HCT116 (cell line): ENCODE measurements at regions not wholly inside any gene's neighbourhood (a gene's known extent, or its start where the extent isn't known, plus 50 kb on each side); places are given as distances from the start of the nearest gene placed in this dataset.

Source experiments
- ATAC-seq: fragments of 200-7000 bp; cut with Tn5 transposase; 2 replicates; pipeline ENCODE4 v1.9.1; 2020; ENCODE audit warnings: mild to moderate bottlenecking, moderate library complexity
- BruUV-seq: library from RNA; stranded (reverse); fragments of 400-500 nt; replicated peaks from 2 replicates; lab custom pipeline; 2021; lab: Mats Ljungman, UMichigan
- CTCF ChIA-PET: fragments of 300-600 bp; sonication (Branson Sonifier 250); formaldehyde crosslinking; loops from one replicate; lab custom pipeline; 2021; ENCODE audit warnings: antibody characterized with exemption; lab: Charles Lee
- POLR2A ChIA-PET: fragments of 300-600, 350-600 bp; sonication (Branson Sonifier 250); formaldehyde crosslinking; loops from one replicate; lab custom pipeline; 2021; ENCODE audit warnings: antibody characterized with exemption; lab: Charles Lee
- RAD21 ChIA-PET, 2 experiments: fragments of 300-600 bp; sonication (Branson Sonifier 250); formaldehyde crosslinking; loops; one replicate each; lab custom pipeline; 2023; ENCODE audit warnings: low total read pairs in 2 of 2; ENCODE audit not compliant: uncharacterized antibody in 2 of 2, unreplicated experiment in 2 of 2, low non-redundant PET in 1 of 2; lab: Charles Lee
- DNase-seq: peaks from one replicate; pipeline ENCODE4 v3.0.0-alpha.2; 2010; ENCODE audit warnings: low read depth, low spot score
- H2AFZ ChIP-seq: fragments of 200-600 bp; shearing (Covaris generic), sonication (generic); 2 replicates; pipeline ENCODE4 v1.6.1; 2017; ENCODE audit warnings: low read depth, mixed run types, mixed read lengths, antibody characterized with exemption, low read length; ENCODE audit not compliant: poor library complexity, severe bottlenecking
- H3K27ac ChIP-seq: 2 replicates; pipeline ENCODE4 v1.5.1; 2012; ENCODE audit warnings: low read depth, low read length
- H3K27me3 ChIP-seq: fragments of 200-600 bp; sonication (generic); 2 replicates; pipeline ENCODE4 v1.6.1; 2016; ENCODE audit warnings: mixed run types, low read length, mixed read lengths; ENCODE audit not compliant: insufficient read depth
- H3K36me3 ChIP-seq, 2 experiments: fragments of 200-500 bp in 1 of 2; fragments of 200-600 bp in 1 of 2; sonication (Bioruptor generic) in 1 of 2; sonication (generic) in 1 of 2; 2 replicates each; pipeline versions ENCODE4 v1.5.1 to v1.6.1; 2014 to 2016; ENCODE audit warnings: low read length in 2 of 2, inconsistent platforms in 1 of 2, mixed read lengths in 1 of 2, mixed run types in 1 of 2; ENCODE audit not compliant: insufficient read depth in 2 of 2, control insufficient read depth in 1 of 2
- H3K4me1 ChIP-seq, 2 experiments: fragments of 200-600 bp in 1 of 2; sonication (generic) in 1 of 2; 2 replicates each; pipeline versions ENCODE4 v1.5.1 to v1.6.1; 2012 to 2017; ENCODE audit warnings: low read length in 2 of 2, inconsistent platforms in 1 of 2, mild to moderate bottlenecking in 1 of 2, mixed read lengths in 1 of 2, mixed run types in 1 of 2, moderate library complexity in 1 of 2; ENCODE audit not compliant: insufficient read depth in 2 of 2, control insufficient read depth in 1 of 2
- H3K4me2 ChIP-seq: fragments of 200-600 bp; sonication (generic); 2 replicates; pipeline ENCODE4 v1.6.1; 2017; ENCODE audit warnings: mixed run types, low read length, mixed read lengths
- H3K4me3 ChIP-seq, 2 experiments: fragments of 200-600 bp in 1 of 2; sonication (generic) in 1 of 2; replicated peaks in 1 of 2; 2 replicates each; pipeline ENCODE4 v1.5.1; 2011 to 2016; ENCODE audit warnings: low read length in 2 of 2, control low read depth in 1 of 2, low read depth in 1 of 2, mild to moderate bottlenecking in 1 of 2, mixed read lengths in 1 of 2, mixed run types in 1 of 2
- H3K79me2 ChIP-seq: fragments of 200-600 bp; sonication (generic); 2 replicates; pipeline ENCODE4 v1.6.1; 2017; ENCODE audit warnings: mild to moderate bottlenecking, mixed run types, low read length, moderate library complexity, mixed read lengths; ENCODE audit not compliant: insufficient read depth
- H3K9ac ChIP-seq: fragments of 200-600 bp; sonication (generic); 2 replicates; pipeline ENCODE4 v1.6.1; 2016; ENCODE audit warnings: low read length, mixed read lengths
- H3K9me2 ChIP-seq: fragments of 200-600 bp; sonication (generic), shearing (Covaris generic); 2 replicates; pipeline ENCODE4 v1.6.1; 2017; ENCODE audit warnings: mixed run types, mild to moderate bottlenecking, moderate library complexity; ENCODE audit not compliant: insufficient read depth
- H3K9me3 ChIP-seq, 2 experiments: fragments of 200-500 bp in 1 of 2; fragments of 200-600 bp in 1 of 2; sonication (Bioruptor generic) in 1 of 2; sonication (generic) in 1 of 2; 2 replicates each; pipeline ENCODE4 v1.6.1; 2014 to 2017; ENCODE audit warnings: low read length in 2 of 2, mixed read lengths in 2 of 2, inconsistent platforms in 1 of 2, low read depth in 1 of 2, mild to moderate bottlenecking in 1 of 2, mixed run types in 1 of 2, moderate library complexity in 1 of 2; ENCODE audit not compliant: control insufficient read depth in 1 of 2, insufficient read depth in 1 of 2
- H4K20me1 ChIP-seq: fragments of 200-600 bp; sonication (generic), shearing (Covaris generic); 2 replicates; pipeline ENCODE4 v1.6.1; 2017; ENCODE audit warnings: mixed run types, mild to moderate bottlenecking, moderate library complexity; ENCODE audit not compliant: insufficient read depth
- CBX3 ChIP-seq: IDR thresholded peaks from 2 replicates; pipeline ENCODE4 v1.6.1; 2012; ENCODE audit warnings: low read depth
- CTCF ChIP-seq, 3 experiments: fragments of 200-600 bp in 1 of 3; sonication (generic) in 1 of 3; IDR thresholded peaks in 2 of 3; conservative IDR thresholded peaks in 1 of 3; 2 replicates each; pipeline ENCODE4 v1.5.1; 2012 to 2017; ENCODE audit warnings: low read depth in 2 of 3, low read length in 2 of 3, antibody characterized with exemption in 1 of 3, borderline replicate concordance in 1 of 3, control low read depth in 1 of 3, mild to moderate bottlenecking in 1 of 3, mixed read lengths in 1 of 3, mixed run types in 1 of 3, moderate library complexity in 1 of 3; ENCODE audit not compliant: insufficient read depth in 1 of 3
- EGR1 ChIP-seq: IDR thresholded peaks from 2 replicates; pipeline ENCODE4 v1.6.1; 2012; ENCODE audit warnings: low read depth
- EZH2phosphoT487 ChIP-seq: fragments of 200-600 bp; IDR thresholded peaks from 2 replicates; pipeline ENCODE4 v1.6.1; 2018; ENCODE audit warnings: antibody characterized with exemption, borderline replicate concordance
- FOSL1 ChIP-seq: IDR thresholded peaks from 2 replicates; pipeline ENCODE4 v1.6.1; 2012; ENCODE audit warnings: low read depth
- JUND ChIP-seq: IDR thresholded peaks from 2 replicates; pipeline ENCODE4 v1.6.1; 2012
- MAX ChIP-seq: IDR thresholded peaks from 2 replicates; pipeline ENCODE4 v1.6.1; 2012
- POLR2A ChIP-seq: IDR thresholded peaks from 2 replicates; pipeline ENCODE4 v1.7.0; 2011; ENCODE audit warnings: borderline replicate concordance; ENCODE audit not compliant: insufficient read depth, insufficient read length; ENCODE audit errors: extremely low read depth
- POLR2AphosphoS5 ChIP-seq: IDR thresholded peaks from 2 replicates; pipeline ENCODE4 v1.6.1; 2011; ENCODE audit warnings: mild to moderate bottlenecking, low read depth, low read length, moderate library complexity
- RAD21 ChIP-seq: IDR thresholded peaks from 2 replicates; pipeline ENCODE4 v1.6.1; 2012; ENCODE audit warnings: low read depth, mild to moderate bottlenecking
- SIN3A ChIP-seq: IDR thresholded peaks from 2 replicates; pipeline ENCODE4 v1.6.1; 2012; ENCODE audit warnings: low read depth
- SP1 ChIP-seq: IDR thresholded peaks from 2 replicates; pipeline ENCODE4 v1.6.1; 2012; ENCODE audit warnings: low read depth
- SRF ChIP-seq: IDR thresholded peaks from 2 replicates; pipeline ENCODE4 v1.6.1; 2012; ENCODE audit warnings: low read depth
- TCF7L2 ChIP-seq: IDR thresholded peaks from 2 replicates; pipeline ENCODE4 v1.7.0; 2011; ENCODE audit warnings: borderline replicate concordance, inconsistent platforms; ENCODE audit not compliant: insufficient read depth, insufficient read length; ENCODE audit errors: extremely low read depth
- YY1 ChIP-seq: IDR thresholded peaks from 2 replicates; pipeline ENCODE4 v1.6.1; 2011; ENCODE audit warnings: low read length, low read depth, moderate library complexity, mild to moderate bottlenecking; ENCODE audit not compliant: insufficient replicate concordance; ENCODE audit errors: extremely low read depth
- ZNF274 ChIP-seq: fragments of 200-500 bp; sonication (Bioruptor generic); IDR thresholded peaks from 2 replicates; pipeline ENCODE4 v1.6.1; 2014; ENCODE audit warnings: mild to moderate bottlenecking, low read depth, low read length, inconsistent platforms
- intact Hi-C: fragments of 100-400 bp; cut with micrococcal nuclease; formaldehyde crosslinking; loops from 2 replicates; pipeline ENCODE4 v1.10.0; 2022
- TF ChIP-seq, protein P1 (sequence below): IDR thresholded peaks from 2 replicates; pipeline ENCODE4 v1.6.1; 2012; ENCODE audit warnings: low read depth

GRCh38 chr1:83571536-83571935 is 427.4 kb downstream of the TTLL7 start:
- Histone ChIP-seq H2AFZ (no peak overlapping the region), H3K79me2 (no peaks in the 10 kb centered on the region), H3K27ac (no peak overlapping the region), H3K4me1 (no peaks in the 10 kb centered on the region), H3K4me2 (no peak overlapping the region), H3K9me2 (no peaks in the 10 kb centered on the region), H3K36me3 (no peaks in the 10 kb centered on the region), H3K9me3 (no peaks in the 10 kb centered on the region), H3K9ac (no peak overlapping the region), H3K4me3 (no peak overlapping the region), H4K20me1 (no peaks in the 10 kb centered on the region), H3K27me3 (no peaks in the 10 kb centered on the region)
- ATAC-seq = no peak
- no TSS peak for BruUV-seq
- RAD21 ChIA-PET = no interaction called here
- DNase-seq = no peak
- CTCF ChIA-PET = no interaction called here
- intact Hi-C loops = no loop called here
- POLR2A ChIA-PET = no interaction called here
- no peak for TF ChIP-seq FOSL1

DNA sequence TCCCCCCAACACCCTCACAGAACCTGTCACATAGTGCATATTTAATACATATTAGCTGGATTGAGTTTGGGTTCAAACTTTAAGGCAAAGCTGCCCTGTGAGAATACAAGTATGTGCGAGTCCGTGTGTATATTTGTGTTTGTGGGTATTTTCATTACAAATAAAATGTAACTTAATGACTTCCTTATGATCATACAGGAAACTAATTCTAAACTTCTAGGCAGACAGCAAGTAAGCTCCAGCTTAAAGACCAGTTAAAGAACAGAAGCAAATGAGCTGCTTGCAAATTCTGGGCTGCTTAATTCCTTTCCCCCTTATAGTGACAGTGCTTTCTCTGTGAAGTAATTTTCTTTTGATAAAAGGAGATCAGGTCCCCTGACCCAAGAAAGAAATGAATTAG is 437.6 kb downstream of the TTLL7 start:
- no peak for TF ChIP-seq CTCF (IDR thresholded peaks at IDR 0.05 in 2 of 3, conservative IDR thresholded peaks at IDR 0.05 in 1 of 3; ENCODE audit: borderline replicate concordance in 1 of 3, insufficient read depth in 1 of 3, low read depth in 2 of 3, low read length in 2 of 3)
- no peak for TF ChIP-seq SRF
- TF ChIP-seq, protein P1, sequence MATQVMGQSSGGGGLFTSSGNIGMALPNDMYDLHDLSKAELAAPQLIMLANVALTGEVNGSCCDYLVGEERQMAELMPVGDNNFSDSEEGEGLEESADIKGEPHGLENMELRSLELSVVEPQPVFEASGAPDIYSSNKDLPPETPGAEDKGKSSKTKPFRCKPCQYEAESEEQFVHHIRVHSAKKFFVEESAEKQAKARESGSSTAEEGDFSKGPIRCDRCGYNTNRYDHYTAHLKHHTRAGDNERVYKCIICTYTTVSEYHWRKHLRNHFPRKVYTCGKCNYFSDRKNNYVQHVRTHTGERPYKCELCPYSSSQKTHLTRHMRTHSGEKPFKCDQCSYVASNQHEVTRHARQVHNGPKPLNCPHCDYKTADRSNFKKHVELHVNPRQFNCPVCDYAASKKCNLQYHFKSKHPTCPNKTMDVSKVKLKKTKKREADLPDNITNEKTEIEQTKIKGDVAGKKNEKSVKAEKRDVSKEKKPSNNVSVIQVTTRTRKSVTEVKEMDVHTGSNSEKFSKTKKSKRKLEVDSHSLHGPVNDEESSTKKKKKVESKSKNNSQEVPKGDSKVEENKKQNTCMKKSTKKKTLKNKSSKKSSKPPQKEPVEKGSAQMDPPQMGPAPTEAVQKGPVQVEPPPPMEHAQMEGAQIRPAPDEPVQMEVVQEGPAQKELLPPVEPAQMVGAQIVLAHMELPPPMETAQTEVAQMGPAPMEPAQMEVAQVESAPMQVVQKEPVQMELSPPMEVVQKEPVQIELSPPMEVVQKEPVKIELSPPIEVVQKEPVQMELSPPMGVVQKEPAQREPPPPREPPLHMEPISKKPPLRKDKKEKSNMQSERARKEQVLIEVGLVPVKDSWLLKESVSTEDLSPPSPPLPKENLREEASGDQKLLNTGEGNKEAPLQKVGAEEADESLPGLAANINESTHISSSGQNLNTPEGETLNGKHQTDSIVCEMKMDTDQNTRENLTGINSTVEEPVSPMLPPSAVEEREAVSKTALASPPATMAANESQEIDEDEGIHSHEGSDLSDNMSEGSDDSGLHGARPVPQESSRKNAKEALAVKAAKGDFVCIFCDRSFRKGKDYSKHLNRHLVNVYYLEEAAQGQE = no peak
- TF ChIP-seq JUND = no peak
- no peak for TF ChIP-seq POLR2A
- no peak for TF ChIP-seq ZNF274
- no peak for TF ChIP-seq MAX
- TF ChIP-seq RAD21 = no peak
- no peak for TF ChIP-seq EZH2phosphoT487
- TF ChIP-seq FOSL1 = no peak
- TF ChIP-seq TCF7L2 = no peak
- TF ChIP-seq SP1 = no peak
- TF ChIP-seq EGR1 = no peak
- TF ChIP-seq YY1 = no peak
- no peak for TF ChIP-seq POLR2AphosphoS5
- TF ChIP-seq CBX3 = no peak
- TF ChIP-seq SIN3A = no peak
- ATAC-seq (no peak), DNase-seq (no peak)
- ChIA-PET CTCF (no interaction called here), POLR2A (no interaction called here), RAD21 (no interaction called here)
- H3K36me3 ChIP-seq = no peaks in the 10 kb centered on the region
- no peak overlapping the region for H3K27ac ChIP-seq
- no peak overlapping the region for H2AFZ ChIP-seq
- H3K79me2 ChIP-seq = no peaks in the 10 kb centered on the region
- H3K9me2 ChIP-seq = no peaks in the 10 kb centered on the region
- H3K4me2 ChIP-seq = no peak overlapping the region
- H3K9me3 ChIP-seq = no peaks in the 10 kb centered on the region
- no peaks in the 10 kb centered on the region for H3K4me1 ChIP-seq
- no peak overlapping the region for H3K4me3 ChIP-seq
- H3K27me3 ChIP-seq = no peaks in the 10 kb centered on the region
- no peaks in the 10 kb centered on the region for H4K20me1 ChIP-seq
- intact Hi-C loops = no loop called here
- no TSS peak for BruUV-seq
- no peak overlapping the region for H3K9ac ChIP-seq
